ENCODE measurements at regions not wholly inside any gene's neighbourhood (a gene's known extent, or its start where the extent isn't known, plus 50 kb on each side); places are given as distances from the start of the nearest gene placed in this dataset.

DNA sequence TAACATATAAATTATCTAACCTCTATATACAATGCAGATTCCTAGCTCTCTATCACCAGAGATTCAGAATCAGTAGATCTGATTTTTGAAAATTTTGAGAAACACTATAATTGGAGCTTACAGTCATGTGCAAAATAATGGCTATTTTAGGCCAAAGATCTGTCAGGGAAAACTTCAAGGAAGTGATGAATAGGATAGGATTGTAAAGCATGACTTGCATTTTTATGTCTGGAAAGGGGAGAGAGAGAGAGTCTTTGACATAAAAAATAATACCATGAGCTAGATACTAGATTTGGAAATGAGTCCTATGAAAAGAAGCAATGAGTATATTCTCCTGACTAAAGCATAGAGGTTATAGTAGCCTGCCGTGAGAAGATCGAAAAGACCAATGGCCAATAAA is 181.1 kb downstream of the SDHAF3 start:
- TF ChIP-seq, protein P1, sequence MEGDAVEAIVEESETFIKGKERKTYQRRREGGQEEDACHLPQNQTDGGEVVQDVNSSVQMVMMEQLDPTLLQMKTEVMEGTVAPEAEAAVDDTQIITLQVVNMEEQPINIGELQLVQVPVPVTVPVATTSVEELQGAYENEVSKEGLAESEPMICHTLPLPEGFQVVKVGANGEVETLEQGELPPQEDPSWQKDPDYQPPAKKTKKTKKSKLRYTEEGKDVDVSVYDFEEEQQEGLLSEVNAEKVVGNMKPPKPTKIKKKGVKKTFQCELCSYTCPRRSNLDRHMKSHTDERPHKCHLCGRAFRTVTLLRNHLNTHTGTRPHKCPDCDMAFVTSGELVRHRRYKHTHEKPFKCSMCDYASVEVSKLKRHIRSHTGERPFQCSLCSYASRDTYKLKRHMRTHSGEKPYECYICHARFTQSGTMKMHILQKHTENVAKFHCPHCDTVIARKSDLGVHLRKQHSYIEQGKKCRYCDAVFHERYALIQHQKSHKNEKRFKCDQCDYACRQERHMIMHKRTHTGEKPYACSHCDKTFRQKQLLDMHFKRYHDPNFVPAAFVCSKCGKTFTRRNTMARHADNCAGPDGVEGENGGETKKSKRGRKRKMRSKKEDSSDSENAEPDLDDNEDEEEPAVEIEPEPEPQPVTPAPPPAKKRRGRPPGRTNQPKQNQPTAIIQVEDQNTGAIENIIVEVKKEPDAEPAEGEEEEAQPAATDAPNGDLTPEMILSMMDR (IDR thresholded peaks at IDR 0.05; ENCODE audit: poor library complexity) = no peak
- no peak for TF ChIP-seq EZH2 (IDR thresholded peaks at IDR 0.05; ENCODE audit: borderline replicate concordance)

All from hepatocyte (in vitro differentiated cells).